Stimulated activated CD4-positive, alpha-beta T cell treated with anti-CD3 and anti-CD28 coated beads, Interleukin-15, amount 100 ng/mL, for 24 hours (primary cell): ENCODE measurements at regions not wholly inside any gene's neighbourhood (a gene's known extent, or its start where the extent isn't known, plus 50 kb on each side); places are given as distances from the start of the nearest gene placed in this dataset.
"Not testable (repeated sequence)": the region's sequence is repeated elsewhere in the genome, so short reads cannot be mapped to it uniquely, and the experiment has no call there.

Experiments used
- DNase-seq: peaks from one replicate; pipeline ENCODE4 v3.0.0-alpha.2; 2020

DNA sequence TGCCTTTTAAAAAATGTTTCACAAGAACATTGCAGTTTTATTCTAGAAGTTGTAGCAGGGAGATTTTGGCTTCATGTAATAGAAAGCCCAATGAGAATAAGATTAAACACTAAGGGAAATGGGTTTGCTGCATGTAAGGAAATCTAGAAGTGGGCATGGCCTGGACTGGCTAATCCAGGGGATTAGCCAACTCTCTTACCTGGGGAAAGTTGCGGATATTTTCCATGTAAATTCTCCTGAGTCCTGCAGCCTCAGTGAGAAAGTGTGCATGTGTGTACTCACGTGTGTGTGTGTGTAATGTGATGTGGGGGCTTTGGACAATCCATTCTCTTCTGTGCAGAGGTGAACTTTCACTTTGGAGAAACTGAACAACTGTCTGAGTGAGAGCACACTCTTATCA is 775.1 kb upstream of the TPTE start:
- DNase-seq: not testable (repeated sequence)

DNA sequence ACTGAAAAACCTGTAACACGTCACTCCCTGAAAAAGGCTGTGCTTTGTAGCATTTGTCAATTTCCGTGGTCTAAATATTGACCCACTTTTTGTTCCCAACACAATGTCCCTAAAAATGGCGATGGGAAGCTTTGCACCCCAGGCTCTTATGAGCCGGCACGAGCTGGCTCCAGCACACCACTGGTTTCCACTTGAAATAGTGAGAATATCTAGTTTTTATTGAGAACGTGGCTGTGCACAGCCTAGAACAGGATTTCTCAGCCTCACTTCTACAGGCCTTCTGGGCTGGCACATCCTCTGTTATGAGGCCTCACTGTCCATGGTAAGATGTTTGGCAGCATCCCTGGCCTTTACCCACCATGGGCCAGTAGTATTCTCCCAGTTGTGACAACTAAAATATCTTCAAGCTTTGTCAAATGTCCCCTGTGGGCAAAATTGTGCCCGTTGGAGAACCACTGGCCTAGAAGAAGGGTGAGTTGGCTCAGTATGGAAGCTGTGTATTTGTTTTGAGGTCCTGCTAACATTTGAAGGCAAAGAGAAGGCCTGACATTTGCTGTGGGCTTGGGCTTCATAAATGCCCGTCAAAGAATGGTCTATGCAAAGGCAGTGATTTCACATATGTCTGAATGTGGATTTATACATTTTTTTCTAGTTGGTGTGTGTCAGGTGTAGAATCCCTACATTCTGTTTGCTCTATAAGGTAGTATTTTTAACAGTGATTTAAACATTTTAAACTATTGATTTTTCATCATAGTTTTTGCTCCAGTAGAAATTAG is 774.4 kb upstream of the TPTE start:
- DNase-seq: not testable (repeated sequence)

DNA sequence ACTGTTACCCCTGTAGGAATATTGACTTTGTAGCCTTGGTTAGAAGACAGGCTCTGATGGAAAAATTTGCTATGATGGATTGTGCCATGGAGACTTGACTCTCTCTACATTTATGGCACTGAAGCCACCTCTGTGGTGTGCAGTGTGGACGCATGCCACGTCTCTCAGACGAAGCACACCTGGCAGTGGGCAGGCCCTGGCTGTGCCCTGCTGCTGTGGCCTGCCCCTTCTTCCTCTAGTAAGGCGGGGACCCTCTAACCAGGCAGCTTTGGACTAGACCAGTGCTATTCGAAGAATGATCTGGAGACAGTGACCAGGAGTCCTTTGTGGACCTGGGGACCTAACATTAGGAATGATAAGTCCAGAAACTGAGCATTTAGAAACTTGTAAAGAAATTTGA is 773.5 kb upstream of the TPTE start:
- DNase-seq: not testable (repeated sequence)

DNA sequence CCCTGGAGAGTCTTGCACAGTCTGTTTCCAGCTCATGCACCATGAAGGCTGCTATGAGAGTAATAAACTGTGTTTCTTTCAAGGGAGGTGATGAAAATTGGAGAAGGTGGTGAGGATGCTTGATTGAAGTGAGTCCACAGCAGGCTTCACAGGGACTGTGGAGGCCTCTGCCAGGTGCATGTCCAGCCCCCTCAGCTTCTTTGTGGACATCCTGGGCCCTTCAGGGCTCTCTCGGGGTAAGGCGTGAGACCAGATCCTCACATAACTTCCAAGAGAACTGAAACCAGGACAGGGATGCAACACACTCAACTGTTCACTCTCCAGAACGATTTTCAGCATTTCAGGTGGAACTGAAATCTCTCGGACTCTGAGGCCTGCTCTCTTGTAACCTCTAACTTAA is 772.9 kb upstream of the TPTE start:
- DNase-seq: not testable (repeated sequence)

DNA sequence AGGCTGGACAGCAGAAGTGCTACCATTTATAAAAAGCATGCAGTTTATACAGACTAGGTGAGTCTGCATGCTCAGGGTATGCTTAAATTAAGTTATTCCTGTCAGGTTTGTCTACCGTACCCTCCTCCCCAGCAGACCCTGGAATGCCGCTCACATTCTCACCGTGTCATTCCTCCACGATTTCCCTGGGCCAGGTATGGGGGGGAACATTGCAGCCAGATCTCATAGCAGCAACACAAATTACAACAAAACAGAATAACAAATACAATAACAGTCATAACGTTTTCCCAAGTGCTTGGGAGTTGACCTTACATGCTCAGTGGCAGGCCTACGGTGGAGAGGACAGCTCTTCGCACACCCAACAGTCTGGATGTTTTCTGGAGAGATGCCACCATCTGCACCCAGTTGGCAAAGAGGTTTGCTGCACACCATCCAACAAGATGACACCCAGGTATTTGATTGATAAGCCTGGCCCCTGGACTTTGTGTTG is 771.6 kb upstream of the TPTE start:
- DNase-seq: not testable (repeated sequence)

DNA sequence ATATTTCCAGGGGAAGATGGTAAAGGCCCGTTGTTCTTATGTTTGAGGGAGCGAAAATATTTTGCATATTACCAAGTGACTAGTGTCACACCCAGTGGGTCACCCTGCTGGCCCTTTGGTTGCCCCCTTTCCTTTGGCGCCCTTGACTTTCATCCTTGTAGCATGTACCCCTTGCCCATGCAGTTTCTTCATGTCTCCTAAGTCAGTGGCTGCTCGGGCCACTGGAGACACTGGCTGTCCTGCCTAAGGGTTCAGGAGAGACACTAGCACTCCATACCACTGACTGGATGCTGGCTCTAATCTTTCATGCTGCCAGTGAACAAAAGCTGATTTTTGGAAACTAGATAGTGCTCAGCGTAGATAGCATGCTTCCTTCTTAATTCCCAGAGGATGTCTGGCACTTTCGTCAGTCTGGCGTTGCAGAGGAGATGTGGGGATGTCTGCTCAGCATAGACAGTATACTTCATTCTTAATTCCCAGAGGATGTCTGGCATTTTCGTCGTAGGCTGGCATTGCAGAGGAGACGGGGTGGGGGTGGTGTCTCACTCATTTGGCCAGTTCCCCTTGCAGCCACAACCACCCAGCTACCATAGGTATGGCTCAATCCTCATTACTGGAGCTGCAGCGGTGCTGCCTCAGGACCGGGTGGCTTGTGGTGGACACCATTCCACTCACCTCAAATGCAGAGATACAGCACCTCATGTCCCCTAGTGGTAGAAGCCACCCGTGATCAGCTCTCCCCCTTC is 770.9 kb upstream of the TPTE start:
- DNase-seq: no peak

DNA sequence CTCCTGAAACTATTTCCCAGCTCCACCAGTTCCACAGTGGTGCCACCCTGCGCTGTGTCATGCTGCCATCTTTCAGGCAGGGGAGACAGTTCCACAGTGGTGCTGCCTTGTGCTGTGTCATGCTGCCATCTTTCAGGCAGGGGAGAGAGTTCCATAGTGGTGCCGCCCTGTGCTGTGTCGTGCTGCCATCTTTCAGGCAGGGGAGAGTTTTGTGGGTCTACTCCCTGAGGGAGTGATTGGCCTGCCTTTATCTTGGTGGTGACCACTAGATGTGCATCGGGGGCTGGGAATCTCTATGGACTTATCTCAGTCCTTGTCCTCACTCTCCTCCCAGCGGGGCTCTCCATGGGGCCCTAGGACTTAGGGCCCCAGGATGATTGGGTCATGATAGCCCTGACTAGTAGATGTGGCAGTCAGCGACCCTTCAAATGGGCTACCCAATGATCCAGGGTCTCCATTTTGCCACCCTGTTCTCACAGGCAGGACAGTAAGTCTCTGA is 770.2 kb upstream of the TPTE start:
- not testable (repeated sequence) for DNase-seq

DNA sequence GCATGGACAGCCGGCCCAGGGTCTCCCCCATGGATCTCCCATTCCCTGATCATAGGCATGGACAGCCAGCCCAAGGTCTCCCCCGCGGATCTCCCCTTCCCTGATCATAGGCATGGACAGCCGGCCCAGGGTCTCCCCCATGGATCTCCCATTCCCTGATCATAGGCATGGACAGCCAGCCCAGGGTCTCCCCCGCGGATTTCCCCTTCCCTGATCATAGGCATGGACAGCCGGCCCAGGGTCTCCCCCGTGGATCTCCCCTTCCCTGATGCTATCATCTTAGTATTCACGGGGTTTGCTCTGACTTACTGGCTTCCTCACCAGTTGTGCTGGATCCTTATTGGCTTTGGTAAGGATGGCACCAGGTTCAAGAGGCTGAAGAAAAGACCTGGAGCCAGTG is 769.4 kb upstream of the TPTE start:
- DNase-seq: not testable (repeated sequence)

DNA sequence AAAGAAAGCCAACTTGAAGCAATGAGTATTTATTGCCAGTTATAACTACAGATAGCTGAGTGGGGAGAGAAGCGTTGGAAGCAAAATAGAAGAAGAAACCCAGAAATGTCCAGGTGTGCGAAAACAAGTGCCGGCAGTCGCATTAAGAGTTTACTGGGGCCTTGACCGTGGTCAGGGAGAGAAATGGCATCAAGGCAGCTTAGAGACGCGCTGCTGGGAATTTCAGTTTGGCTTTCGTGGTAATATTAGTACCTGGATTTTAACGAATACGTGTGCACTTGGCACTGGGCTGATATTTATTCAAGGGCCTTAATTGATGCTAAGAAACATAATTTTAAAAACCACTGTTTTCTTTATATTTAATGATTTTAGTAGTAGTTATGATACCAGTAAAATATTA is 767.9 kb upstream of the TPTE start:
- DNase-seq: not testable (repeated sequence)

DNA sequence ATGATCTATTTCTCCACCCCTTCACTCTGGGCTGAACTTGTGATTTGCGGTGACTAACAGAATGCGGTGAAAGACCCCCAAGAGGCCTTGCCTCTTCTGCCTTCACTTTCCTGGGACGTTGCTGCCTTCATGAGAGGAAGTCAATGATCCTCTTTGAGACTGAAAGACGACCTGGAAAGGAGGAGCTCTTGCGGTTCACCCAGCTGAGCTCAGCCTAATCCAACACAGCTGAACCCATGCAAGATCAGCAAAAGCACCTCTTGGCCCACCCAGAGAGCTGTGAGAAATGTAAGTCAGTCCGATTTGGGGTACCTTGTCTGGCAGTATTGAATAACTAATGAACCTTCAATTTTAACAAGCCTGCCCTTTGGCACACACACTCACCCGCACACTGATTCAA is 767.4 kb upstream of the TPTE start:
- no peak for DNase-seq

DNA sequence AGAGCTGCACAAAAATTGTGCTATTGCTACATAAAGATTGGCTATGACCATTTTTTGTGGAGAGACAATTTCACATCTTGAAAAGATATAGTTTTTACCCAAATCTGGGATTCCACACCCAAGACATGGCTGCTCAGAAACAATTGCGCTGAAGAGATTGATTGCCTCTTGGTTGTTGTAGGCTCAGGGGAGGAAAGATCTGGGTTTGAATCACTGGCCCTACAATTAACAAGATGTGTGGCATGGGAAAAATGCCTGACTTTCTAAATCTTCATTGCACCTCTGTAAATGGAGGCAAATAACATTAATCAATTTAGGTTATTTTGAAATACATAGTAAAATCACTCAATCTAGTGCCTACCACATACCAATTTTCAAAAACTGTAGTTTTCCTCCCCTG is 766.9 kb upstream of the TPTE start:
- not testable (repeated sequence) for DNase-seq

DNA sequence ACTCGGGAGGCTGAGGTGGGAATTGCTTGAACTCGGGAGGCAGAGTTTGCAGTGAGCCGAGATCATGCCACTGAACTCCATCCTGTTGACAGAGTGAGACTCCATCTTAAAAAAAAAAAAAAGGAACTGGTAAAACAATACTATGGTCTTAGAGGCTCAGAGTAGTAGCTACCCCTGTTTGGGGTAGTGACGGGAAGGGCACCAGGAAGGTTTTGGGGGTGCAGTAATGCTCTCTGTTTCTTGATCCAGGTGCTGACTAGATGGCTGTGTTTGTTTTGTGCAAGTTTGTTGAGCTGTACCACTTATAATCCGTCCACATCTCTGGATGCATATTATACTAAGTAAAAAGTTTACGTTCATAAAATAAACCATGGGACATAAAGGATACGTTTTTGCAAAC is 765.8 kb upstream of the TPTE start:
- DNase-seq: no peak

DNA sequence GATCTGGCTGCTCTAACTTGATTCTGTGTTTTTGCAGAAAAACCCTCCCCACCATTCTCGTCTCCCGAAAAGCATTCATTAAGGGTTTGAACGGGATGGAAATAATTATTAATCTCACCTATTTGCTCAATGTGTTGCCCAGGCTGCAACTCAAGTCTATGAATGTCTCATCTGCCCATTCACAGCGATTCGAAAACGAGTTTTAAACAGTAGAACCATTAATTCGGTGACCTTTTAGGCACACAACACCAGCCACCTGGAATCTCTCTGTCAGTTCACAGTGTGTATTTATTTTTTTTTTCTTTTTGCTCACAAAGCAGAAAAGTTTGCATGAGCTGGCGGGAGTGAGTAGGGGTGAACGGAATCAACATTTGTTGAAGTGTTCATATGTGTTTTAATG is 764.7 kb upstream of the TPTE start:
- DNase-seq: no peak

DNA sequence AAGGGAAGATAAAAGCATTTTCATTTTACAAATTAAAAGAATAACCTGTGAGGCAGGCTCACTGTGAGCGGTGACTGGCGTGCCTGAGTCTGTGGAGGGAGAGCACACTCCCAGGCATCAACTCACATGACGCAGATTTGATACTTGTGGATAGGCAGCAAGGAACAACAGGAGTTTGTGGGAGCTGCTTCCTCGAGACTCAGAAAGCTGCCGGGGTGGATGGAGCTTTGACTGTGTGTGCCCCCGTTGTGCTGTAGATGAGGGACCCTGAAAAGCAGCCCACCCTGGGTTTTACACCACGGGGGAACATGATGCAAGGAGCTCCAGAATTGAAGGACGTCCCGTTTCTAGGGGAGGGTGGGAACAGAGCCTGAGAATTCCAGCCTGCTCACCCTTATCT is 764.3 kb upstream of the TPTE start:
- not testable (repeated sequence) for DNase-seq

DNA sequence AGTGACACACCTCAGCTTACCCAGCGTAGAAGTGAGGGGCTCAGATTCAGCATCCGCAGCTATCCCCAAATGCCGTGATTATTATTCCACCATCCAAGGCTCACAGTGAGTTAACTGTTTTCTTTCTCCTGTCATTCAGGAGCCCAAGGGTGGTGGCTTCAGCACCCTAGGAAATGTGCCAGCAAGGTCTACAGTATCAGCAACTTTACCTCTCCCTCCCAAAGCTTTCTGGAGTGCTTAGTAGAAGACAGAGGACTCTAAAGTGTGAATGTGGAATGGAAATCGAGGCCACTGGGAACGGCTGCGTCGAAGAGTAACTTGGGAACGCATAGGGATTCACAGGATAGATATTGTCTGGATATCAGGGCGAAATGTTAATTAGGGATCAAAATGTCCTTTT is 763.8 kb upstream of the TPTE start:
- not testable (repeated sequence) for DNase-seq

DNA sequence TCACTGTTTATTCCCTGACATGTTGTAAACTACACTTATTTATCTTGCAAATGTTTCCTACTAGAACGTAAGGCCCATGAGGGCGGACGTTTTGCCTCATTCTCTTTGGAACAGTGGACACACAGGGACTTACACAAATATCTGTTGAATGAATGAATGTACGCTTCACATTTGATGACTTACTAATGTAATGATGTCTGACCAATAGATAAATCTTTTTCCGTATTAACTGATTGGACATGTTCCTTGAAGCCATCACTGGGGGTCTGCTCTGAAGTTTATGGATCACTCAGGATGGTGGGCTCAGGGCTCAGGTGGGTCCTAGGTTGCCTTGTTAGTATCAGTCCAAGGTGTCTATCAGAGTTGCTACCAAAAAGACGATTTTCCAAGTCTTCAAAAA is 763.2 kb upstream of the TPTE start:
- DNase-seq: no peak

DNA sequence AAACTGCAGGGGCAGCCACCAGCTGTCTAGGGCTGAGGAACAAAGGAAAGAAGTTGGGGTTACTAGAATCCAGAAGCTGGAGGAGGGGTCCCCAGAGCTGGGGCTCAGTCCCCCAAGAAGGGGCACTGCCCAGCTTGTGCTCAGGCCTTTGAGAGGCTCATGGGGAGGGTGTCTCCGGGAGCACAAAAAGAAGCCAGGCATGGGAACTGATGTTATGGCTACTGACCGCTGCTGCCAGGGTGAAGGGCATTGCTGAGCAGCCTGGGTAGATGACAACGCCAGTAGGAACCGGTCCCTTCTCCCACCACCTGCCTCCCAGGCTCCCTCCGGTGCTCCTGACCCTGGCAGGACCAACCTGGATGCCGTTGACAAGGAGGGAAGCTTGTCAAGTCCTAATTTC is 762.5 kb upstream of the TPTE start:
- no peak for DNase-seq

DNA sequence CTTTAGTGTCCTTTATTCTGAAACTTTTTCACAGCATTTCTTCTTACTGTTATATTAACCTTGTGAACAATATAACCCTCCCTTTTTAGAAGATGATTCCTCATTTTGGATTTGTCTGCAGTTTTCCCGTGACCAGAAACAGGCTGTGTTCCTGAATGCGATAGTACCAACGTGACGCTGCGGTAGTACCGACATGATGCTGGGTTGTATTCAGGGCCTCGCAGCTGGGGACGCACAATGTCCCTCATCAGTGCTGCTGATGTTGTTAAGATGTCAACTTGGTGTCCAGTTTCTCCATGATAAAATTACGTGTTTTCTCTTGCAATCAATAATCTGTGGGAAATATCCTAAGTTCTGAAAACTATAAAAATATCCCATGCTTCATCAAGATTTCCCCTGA is 761.4 kb upstream of the TPTE start:
- DNase-seq: no peak

DNA sequence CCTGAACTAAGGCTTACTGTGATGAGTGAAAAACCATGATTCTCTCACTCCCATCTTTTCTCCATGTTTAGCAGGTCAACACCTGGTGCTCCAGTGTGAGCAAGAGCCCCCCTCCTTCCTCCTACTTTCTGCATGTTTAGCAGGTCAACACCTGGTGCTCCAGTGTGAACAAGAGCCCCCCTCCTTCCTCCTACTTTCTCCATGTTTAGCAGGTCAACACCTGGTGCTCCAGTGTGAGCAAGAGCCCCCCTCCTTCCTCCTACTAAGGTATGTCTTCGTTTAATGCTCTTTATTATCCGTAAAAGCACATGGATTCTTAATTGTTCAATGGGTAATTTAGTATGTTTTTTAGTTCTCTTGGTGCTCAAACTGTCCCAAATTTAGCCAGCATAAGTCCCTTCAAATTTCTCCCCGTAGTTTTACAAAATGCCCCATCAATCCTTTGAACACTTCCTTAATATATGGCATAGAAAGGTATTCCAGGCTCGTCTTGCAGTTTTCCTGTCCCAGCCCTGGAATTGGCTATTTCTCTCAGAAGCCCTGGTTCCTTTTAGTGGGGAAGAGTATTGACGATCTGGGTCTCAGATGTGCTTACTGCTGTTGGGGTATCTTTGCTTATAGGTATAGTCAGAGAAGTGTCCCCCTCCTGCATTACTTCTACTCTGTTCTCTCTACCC is 760.8 kb upstream of the TPTE start:
- no peak for DNase-seq

DNA sequence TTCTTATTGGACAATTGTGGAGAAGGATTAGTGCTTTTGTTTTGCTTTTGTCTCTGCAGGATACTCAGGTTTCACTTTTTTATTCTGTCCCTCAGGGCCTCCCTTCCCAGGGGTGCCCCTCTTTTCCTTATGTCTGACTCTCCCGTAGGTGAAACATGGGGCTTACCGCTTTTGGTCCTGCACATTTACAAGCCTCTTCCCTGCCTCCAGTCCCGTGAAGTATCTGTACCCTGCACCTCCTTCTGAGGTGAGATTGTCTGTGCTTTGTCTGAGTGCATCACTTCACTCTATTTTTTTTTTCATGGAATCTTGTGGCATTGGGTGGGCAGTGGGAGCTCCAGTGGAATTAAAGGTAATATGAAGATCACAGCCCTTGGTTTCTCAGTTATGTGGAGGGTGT is 758.1 kb upstream of the TPTE start:
- no peak for DNase-seq

DNA sequence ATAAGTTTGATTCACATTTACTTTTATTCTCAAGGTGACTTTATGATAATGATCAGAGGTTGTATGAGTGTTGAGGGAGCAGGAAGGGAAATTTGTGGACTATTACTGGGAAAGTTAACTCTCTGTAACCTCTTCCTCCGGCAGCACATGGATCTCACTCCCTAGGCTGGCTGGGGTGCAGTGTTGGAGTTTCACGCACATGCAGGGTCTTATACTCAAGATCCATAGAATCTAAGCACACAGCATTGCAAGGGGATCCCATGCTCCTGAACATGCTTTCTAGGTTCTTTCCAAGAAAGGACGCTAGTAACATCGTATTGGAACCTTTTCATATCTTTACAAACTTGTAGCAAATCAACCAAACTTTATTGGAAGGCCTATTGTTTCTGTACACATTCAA is 757.6 kb upstream of the TPTE start:
- DNase-seq: no peak

DNA sequence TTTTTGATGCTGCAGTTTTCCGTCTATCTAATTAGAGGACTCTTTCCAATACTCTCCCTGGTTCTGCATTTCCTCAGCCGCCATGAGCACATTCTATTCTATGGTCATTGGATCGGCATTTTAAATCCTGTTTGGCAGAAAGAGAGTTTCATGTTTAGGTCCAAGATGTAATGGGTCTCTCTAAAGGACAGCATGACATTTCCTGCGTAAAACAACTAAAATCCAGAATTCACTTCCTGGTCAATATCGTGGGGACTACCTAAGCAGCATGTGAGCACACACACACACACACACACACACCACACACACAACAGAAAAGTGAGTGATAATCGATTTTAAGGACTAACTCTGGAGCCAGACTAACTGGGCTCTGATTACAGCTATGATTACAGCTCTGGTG is 757.1 kb upstream of the TPTE start:
- DNase-seq: not testable (repeated sequence)

DNA sequence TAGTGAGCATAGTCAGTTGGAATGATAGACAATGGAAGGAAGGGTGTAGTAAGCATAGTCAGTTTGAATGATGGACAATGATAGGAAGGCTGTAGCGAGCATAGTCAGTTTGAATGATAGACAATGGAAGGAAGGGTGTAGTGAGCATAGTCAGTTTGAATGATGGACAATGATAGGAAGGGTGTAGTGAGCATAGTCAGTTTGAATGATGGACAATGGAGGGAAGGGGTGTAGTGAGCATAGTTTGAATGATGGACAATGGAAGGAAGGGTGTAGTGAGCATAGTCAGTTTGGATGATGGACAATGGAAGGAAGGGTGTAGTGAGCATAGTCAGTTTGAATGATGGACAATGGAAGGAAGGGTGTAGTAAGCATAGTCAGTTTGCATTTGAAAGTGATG is 755.8 kb upstream of the TPTE start:
- not testable (repeated sequence) for DNase-seq
